ENCODE measurements at regions not wholly inside any gene's neighbourhood (a gene's known extent, or its start where the extent isn't known, plus 50 kb on each side); places are given as distances from the start of the nearest gene placed in this dataset.

DNA sequence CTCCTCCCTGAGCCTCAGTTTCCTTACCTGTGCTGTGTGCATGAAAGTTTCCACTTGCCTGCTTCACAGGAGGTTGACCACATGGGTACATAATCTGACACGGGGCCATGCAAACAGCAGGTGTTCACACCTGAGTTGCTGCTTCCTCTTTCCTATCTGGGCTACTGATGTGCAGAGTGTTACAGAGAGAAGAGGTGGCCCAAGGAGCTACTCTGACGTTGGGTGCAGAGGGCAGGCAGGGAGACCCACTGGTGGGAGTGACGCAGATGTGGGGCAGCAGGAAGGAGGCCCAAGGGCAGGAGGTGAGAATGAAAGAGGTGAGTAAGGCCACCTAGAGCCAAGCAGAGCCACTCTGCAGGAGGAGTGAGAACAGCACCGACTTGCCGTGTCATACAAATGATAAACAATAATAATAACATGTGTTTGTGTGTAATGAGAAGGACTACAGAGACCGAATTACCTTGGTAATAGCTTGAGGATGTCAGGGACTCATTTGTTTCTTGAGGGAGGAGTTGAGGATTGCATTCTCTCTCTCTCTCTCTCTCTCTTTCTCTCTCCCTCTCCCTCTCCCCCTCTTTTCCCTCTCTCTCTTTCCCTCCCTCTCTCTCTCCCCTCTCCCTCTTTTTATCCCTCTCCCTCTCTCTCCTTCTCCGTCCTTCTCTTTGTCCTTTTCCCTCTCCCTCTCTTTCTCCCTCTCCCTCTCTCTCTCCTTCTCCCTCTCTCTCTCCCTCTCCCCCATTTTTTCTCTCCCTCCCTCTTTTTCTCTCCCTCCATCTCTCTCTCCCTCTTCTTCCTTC lies 87.4 kb upstream of the IGSF21 start:
- no peak for DNase-seq
- no peaks in the 10 kb centered on the region for H3K9me3 Mint-ChIP-seq
- no peaks in the 10 kb centered on the region for H3K4me1 Mint-ChIP-seq
- H3K4me3 Mint-ChIP-seq: no peak overlapping the region
- H3K36me3 Mint-ChIP-seq: no peaks in the 10 kb centered on the region
- no peak overlapping the region for H3K27ac Mint-ChIP-seq
- H3K27me3 Mint-ChIP-seq: peaks cover 12% of the 10 kb centered on the region

DNA sequence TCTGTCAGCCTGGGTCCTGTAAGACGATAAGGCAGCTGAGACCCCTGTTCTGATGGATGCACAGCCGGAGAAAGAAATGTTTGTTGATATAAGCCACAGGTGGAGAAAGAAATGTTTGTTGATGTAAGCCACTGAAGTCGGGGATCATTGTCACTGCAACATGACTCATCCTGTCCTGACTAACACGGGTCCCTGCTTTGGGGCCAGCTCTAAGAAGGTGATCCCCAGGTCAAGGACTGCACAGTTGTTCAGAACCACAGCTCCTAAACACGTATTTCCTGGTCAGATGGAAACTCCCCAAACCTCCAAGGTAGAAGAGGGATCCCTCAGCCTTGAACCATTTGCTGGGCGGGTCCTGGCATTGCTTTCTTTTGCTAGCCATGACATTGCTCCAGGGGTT lies 86.4 kb upstream of the IGSF21 start:
- H3K36me3 Mint-ChIP-seq: no peaks in the 10 kb centered on the region
- H3K27me3 Mint-ChIP-seq: peaks cover 18% of the 10 kb centered on the region
- H3K4me3 Mint-ChIP-seq: no peak overlapping the region
- no peaks in the 10 kb centered on the region for H3K9me3 Mint-ChIP-seq
- H3K4me1 Mint-ChIP-seq: no peaks in the 10 kb centered on the region
- no peak overlapping the region for H3K27ac Mint-ChIP-seq
- DNase-seq: no peak

DNA sequence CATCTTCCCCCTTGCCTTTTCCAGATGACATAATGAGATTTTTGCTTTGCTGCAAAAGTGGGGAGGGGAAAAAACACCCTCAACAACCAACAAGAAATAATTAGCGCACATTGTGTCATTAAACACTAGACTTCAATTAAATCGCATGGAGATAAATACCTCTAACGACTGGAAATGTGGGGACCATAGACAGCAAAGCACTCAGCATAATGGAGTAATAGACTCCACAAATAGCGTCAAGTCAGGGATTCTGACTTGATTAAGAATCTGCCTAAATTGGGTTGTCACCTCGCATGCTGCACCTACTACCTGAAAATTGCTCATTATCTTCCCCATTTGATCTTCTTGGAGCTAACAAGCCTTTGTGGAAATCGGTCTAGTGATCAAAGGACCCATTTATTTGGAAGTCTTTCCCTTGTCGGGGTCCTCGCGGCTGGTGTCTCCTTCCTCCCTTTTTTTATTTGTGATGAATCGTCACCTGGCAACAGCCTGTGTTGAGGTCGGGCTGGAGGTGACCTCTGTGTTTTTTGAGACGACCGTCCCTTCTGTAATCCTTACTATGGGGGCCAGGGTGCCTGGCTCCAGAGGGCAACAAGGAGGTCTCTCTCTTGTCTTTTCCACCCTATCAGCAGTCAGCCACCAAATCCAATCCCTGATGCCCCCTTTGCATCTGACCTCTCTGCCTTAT lies 75.3 kb upstream of the IGSF21 start:
- H3K36me3 Mint-ChIP-seq: no peaks in the 10 kb centered on the region
- peaks cover 14% of the 10 kb centered on the region for H3K27me3 Mint-ChIP-seq
- no peak overlapping the region for H3K4me3 Mint-ChIP-seq
- H3K27ac Mint-ChIP-seq: no peak overlapping the region
- no peak for DNase-seq
- no peaks in the 10 kb centered on the region for H3K4me1 Mint-ChIP-seq
- H3K9me3 Mint-ChIP-seq: no peaks in the 10 kb centered on the region

DNA sequence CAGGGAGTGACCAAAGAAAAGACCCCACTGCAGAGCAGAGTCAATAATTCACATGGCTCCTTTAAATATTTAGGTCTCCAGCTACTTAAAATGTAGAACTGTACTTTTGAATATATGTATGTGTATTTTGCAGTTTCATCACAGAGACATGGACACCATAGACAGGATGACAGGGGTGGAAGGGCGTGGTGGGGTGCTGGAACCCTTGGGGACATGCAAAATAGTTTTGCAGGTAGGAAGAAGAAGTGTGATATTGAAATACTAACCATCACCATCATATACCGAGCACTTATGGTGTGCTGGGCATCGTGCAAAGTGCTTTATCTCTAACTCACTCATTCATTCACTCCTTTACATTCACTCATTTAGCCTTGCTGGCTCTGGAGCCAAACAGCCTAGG lies 72.5 kb upstream of the IGSF21 start:
- peaks cover 4% of the 10 kb centered on the region for H3K27me3 Mint-ChIP-seq
- no peaks in the 10 kb centered on the region for H3K4me1 Mint-ChIP-seq
- no peak overlapping the region for H3K27ac Mint-ChIP-seq
- DNase-seq: no peak
- H3K4me3 Mint-ChIP-seq: no peak overlapping the region
- no peaks in the 10 kb centered on the region for H3K9me3 Mint-ChIP-seq
- H3K36me3 Mint-ChIP-seq: no peaks in the 10 kb centered on the region

DNA sequence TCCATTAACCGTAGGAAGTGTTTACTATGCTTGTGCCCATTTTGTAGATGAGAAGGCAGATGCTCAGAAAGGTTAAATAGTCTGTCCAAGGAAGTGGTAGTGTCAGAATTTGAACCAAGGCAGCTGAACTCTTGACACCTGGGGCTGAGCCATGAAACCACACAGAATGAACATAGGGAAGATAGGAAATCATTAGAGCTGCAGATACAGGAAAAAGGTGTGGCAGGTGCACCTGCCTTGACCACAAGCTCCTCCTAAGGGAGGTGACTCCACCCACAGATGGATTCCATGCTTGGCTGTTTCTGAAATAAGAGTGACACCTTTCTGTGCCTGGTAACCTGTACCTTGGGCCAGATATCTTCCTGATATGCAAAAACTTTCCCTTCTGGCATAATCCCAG lies 69.9 kb upstream of the IGSF21 start:
- no peak for DNase-seq
- H3K36me3 Mint-ChIP-seq: no peaks in the 10 kb centered on the region
- H3K27ac Mint-ChIP-seq: no peak overlapping the region
- H3K27me3 Mint-ChIP-seq: peaks cover 3% of the 10 kb centered on the region
- H3K9me3 Mint-ChIP-seq: no peaks in the 10 kb centered on the region
- H3K4me3 Mint-ChIP-seq: no peak overlapping the region
- no peaks in the 10 kb centered on the region for H3K4me1 Mint-ChIP-seq

DNA sequence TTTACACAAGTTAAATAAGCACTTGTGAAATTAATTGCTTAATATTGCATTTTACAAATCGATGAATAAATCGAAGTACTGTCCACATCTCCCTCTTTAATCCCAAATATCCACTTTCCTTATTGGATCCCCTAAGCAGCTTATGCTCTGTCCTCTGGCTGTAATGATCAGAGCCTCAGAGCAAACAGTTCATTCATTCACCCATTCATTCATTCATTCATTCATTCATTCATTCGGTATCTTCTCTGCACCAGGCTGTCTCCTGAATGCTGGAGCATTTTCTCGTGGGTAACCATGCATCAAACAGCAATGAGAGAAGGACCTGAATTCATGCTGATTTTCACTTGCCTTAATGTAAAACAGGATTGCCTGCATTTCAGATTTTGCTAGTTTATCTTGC lies 69.5 kb upstream of the IGSF21 start:
- H3K9me3 Mint-ChIP-seq: no peaks in the 10 kb centered on the region
- no peak for DNase-seq
- H3K36me3 Mint-ChIP-seq: no peaks in the 10 kb centered on the region
- H3K27ac Mint-ChIP-seq: no peak overlapping the region
- no peak overlapping the region for H3K4me3 Mint-ChIP-seq
- no peaks in the 10 kb centered on the region for H3K27me3 Mint-ChIP-seq
- no peaks in the 10 kb centered on the region for H3K4me1 Mint-ChIP-seq

DNA sequence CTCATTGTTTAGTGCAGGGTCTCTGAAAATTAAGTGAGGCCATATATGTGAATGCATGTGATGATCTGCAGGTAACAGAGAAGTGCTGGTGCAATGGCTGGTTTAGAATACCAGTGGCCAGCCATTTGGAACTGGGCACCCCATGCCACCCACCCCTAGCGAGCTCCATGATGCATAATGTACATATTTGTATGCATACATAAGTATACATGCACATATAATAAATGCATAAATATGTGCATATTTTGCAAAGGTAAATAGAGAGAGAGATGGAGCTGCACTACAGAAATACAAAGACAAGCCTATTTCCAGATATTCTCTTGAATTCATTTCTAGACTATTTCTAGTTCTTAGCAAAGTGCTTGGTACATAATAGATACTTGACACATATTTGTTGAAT lies 68.5 kb upstream of the IGSF21 start:
- Mint-ChIP-seq H3K4me1 (no peaks in the 10 kb centered on the region), H3K9me3 (no peaks in the 10 kb centered on the region), H3K27ac (no peak overlapping the region), H3K27me3 (peaks cover 4% of the 10 kb centered on the region), H3K36me3 (no peaks in the 10 kb centered on the region), H3K4me3 (no peak overlapping the region)
- DNase-seq: no peak

DNA sequence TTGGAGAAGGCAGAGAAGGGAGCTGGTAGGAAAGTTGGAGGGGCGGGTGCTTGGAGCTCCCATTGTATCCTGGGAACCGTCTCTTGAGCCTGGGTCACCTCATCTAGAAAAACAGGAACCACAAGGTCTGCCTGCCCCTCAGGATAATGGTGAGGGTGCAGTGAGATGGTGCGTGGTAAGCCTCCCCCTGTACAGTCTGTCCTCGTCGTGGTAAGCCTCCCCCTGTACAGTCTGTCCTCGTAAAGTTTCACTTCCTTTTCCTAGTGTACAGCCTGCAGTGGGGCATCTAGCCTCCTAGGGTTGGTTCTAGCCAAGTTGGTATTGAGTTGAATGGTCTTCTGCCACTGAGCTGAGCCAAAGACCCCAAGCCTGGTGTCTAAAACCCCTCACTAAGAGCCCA lies 66.5 kb upstream of the IGSF21 start:
- Mint-ChIP-seq H3K27ac (no peak overlapping the region), H3K9me3 (no peaks in the 10 kb centered on the region), H3K36me3 (no peaks in the 10 kb centered on the region)

DNA sequence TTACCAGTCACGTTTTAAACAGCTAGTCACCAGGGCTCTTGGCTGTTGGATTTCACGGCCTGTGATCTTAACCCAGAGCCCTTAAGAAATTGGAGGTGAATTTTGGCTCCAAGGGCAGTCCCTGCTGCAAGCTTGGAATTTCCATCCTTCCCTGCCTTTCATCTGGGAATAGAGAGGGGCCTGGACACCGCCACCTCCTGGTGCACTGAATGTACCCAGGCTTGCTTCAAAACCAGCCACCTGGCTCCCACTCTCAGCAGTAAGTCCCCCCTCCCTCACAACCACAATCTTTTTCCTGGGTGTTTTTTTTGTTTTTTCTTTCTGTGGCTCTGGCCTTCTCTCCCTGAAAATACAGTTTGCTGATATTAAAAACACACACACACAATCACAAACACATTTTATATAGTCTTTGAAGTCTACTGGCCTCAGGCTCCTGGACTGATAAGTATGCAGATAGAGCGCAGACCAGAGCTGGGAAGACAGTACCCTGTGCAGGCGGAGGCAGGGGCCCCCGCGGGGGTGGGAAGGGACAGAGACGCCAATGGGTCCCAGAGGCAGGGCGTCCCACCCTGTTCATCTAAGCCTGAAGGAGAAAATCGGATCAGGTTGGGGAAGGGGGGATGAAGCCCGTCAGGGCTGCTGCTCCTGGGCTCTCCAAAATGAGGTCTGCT lies 65.8 kb upstream of the IGSF21 start:
- DNase-seq: no peak
- peaks cover 7% of the 10 kb centered on the region for H3K27me3 Mint-ChIP-seq

More for the DNA sequence above, 66.5 kb upstream of the IGSF21 start:
- DNase-seq: no peak
- H3K4me1 Mint-ChIP-seq: no peaks in the 10 kb centered on the region
- H3K27me3 Mint-ChIP-seq: peaks cover 7% of the 10 kb centered on the region
- no peak overlapping the region for H3K4me3 Mint-ChIP-seq

DNA sequence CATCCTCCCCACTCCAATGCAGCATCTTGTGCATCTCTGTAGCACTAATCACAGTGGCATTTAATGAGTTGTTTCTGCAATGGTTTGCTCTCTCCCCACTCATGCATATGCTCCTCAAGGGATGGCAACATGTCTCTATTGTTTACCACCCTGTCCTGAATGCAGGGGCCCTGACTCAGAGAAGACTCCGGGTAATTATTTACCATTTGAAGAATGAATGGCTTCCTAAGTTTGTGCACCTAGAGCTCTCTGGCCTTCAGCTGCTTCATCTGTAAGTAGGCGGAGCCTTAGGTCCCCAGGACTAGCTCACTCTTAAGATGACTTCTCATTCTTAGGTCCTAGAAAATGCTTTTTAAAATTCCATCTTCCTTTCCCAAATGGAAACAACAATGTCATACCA lies 63.7 kb upstream of the IGSF21 start:
- no peaks in the 10 kb centered on the region for H3K36me3 Mint-ChIP-seq
- no peak overlapping the region for H3K4me3 Mint-ChIP-seq
- H3K4me1 Mint-ChIP-seq: no peaks in the 10 kb centered on the region
- no peak for DNase-seq
- peaks cover 7% of the 10 kb centered on the region for H3K27me3 Mint-ChIP-seq
- no peak overlapping the region for H3K27ac Mint-ChIP-seq
- no peaks in the 10 kb centered on the region for H3K9me3 Mint-ChIP-seq

More for the DNA sequence above, 65.8 kb upstream of the IGSF21 start:
- no peaks in the 10 kb centered on the region for H3K4me1 Mint-ChIP-seq
- no peaks in the 10 kb centered on the region for H3K36me3 Mint-ChIP-seq
- H3K27ac Mint-ChIP-seq: no peak overlapping the region
- no peaks in the 10 kb centered on the region for H3K9me3 Mint-ChIP-seq
- no peak overlapping the region for H3K4me3 Mint-ChIP-seq

DNA sequence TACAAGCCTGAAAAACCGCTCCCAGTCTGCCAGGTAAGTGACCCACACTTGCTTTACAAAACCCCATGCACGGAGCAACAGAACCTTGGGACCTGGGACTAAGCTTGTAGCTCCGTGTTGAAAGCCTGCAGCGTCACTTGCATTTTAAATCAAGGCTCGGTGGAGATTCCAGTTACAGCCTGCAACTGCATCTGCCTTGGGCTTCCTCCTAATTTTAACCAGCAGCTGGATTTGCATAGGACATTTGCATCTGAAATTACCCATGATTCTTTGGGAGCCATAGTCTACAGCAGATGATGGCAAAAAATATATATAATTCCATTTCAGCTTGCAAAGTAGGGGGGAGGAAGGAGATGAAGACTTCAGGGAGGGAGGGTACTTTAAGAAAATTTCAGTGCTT lies 62.4 kb upstream of the IGSF21 start:
- no peak for DNase-seq
- Mint-ChIP-seq H3K4me1 (no peaks in the 10 kb centered on the region), H3K9me3 (peaks cover 1% of the 10 kb centered on the region), H3K36me3 (no peaks in the 10 kb centered on the region), H3K4me3 (no peak overlapping the region), H3K27ac (no peak overlapping the region), H3K27me3 (peaks cover 7% of the 10 kb centered on the region)

DNA sequence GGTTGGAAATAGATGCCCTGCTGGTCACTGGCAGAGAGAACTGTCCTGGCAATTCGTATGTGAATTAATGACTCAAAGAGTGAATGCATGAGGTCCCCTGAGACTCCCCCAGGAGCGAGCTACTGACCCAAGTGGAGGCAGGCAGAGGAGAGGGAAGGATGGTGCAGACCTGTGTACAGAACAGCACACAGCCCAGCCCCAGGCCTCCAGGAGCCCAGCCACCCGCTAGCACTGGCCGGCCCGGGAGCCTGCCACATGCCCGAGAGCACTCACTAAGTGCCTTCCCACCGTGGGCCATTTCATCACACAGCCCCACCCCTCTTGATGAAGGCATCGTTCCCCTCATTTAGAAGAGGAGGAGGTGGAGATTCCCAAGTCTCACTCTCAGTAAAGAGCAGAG lies 62.0 kb upstream of the IGSF21 start:
- Mint-ChIP-seq H3K4me3 (no peak overlapping the region), H3K4me1 (no peaks in the 10 kb centered on the region), H3K27me3 (peaks cover 7% of the 10 kb centered on the region), H3K27ac (no peak overlapping the region), H3K36me3 (no peaks in the 10 kb centered on the region), H3K9me3 (peaks cover 1% of the 10 kb centered on the region)
- DNase-seq: no peak

DNA sequence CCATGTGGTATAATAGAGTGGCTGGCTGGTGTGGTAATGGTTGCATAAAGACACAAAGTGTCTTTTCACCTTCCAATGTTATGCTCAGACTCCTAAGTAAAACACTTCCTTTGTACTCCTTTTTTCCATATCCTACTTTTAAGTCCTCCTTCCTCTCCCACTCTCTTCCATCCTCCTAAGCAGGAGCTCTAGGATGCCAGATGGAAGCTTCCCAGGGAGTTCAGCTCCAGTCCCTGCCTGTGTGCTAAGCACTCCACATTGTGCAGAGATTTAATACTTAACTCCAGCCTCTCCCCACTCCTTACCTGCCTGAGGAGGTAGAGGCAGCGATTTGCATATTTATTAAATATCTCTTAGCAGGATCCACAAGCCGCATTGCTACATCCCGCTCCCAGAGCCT lies 60.5 kb upstream of the IGSF21 start:
- Mint-ChIP-seq H3K27me3 (peaks cover 7% of the 10 kb centered on the region), H3K4me1 (no peaks in the 10 kb centered on the region), H3K4me3 (no peak overlapping the region), H3K36me3 (no peaks in the 10 kb centered on the region), H3K27ac (no peak overlapping the region), H3K9me3 (peaks cover 1% of the 10 kb centered on the region)
- DNase-seq: no peak

DNA sequence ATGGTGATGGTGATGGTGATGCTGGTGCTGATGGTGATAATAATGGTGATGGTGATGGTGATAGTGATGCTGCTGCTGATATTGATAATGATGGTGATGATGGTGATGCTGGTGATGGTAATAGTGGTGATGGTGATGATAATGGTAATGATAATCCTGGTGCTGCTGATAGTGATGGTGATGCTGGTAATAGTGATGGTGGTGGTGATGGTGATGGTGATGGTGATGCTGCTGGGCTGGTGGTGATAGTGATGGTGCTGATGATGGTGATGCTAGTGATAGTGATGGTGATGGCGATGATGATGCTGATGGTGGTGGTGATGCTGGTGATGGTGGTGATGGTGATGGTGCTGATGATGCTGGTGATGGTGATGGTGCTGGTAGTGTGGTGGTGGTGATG lies 58.4 kb upstream of the IGSF21 start:
- H3K4me1 Mint-ChIP-seq: no peaks in the 10 kb centered on the region
- H3K27ac Mint-ChIP-seq: no peak overlapping the region
- H3K27me3 Mint-ChIP-seq: peaks cover 5% of the 10 kb centered on the region
- H3K4me3 Mint-ChIP-seq: no peak overlapping the region
- H3K9me3 Mint-ChIP-seq: peaks cover 1% of the 10 kb centered on the region
- no peaks in the 10 kb centered on the region for H3K36me3 Mint-ChIP-seq
- no peak for DNase-seq

DNA sequence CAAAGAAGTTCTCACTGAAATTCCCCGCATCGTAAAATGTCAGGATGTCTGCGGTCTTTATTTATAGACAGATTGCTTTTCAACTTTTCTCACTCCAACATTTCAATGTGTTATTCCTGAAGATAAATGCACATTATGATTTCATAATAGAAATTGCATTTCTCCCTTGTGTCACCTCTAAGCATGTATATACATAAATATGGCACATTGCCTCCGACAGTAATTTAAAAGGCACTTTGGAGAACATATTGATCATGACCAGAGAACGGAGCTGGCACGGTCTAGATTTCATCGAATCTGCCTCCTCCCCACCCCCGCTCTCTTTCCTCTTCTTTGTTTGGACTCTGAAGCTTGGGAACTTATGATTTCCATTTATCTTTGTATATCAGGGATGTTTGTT lies 54.9 kb upstream of the IGSF21 start:
- H3K4me3 Mint-ChIP-seq: no peak overlapping the region
- peaks cover 7% of the 10 kb centered on the region for H3K27me3 Mint-ChIP-seq
- H3K27ac Mint-ChIP-seq: no peak overlapping the region
- H3K36me3 Mint-ChIP-seq: no peaks in the 10 kb centered on the region
- peaks cover 1% of the 10 kb centered on the region for H3K9me3 Mint-ChIP-seq
- no peak for DNase-seq
- no peaks in the 10 kb centered on the region for H3K4me1 Mint-ChIP-seq

All from activated naive CD8-positive, alpha-beta T cell treated with anti-CD3 and anti-CD28 coated beads for 36 hours (primary cell).